Mesothelial cell of epicardium (in vitro differentiated cells): ENCODE measurements at regions not wholly inside any gene's neighbourhood (a gene's known extent, or its start where the extent isn't known, plus 50 kb on each side); places are given as distances from the start of the nearest gene placed in this dataset. TPM values are rescaled to one million over a fixed set of nuclear protein-coding genes. Genes with fewer than 3 reads are reported as not detected.

Experiments used
- DNase-seq, 2 experiments: peaks; one replicate each; pipeline ENCODE4 v3.0.0; 2021; ENCODE audit warnings: low spot score in 2 of 2; ENCODE audit not compliant: unreplicated experiment in 2 of 2
- H3K27ac Mint-ChIP-seq: 2 replicates; pipeline ENCODE4 v1.8.0; 2021; ENCODE audit warnings: mixed read lengths
- H3K27me3 Mint-ChIP-seq: 2 replicates; pipeline ENCODE4 v1.8.0; 2021; ENCODE audit warnings: low read depth, mixed read lengths
- H3K36me3 Mint-ChIP-seq: 2 replicates; pipeline ENCODE4 v1.8.0; 2021; ENCODE audit warnings: mixed read lengths
- H3K4me1 Mint-ChIP-seq: 2 replicates; pipeline ENCODE4 v1.8.0; 2021; ENCODE audit warnings: mixed read lengths
- H3K4me3 Mint-ChIP-seq: 2 replicates; pipeline ENCODE4 v1.8.0; 2021; ENCODE audit warnings: mild to moderate bottlenecking, moderate library complexity, mixed read lengths
- H3K9me3 Mint-ChIP-seq: 2 replicates; pipeline ENCODE4 v1.8.0; 2021; ENCODE audit warnings: mixed read lengths
- CTCF ChIP-seq: fragments of 200-600 bp; sonication (generic); IDR thresholded peaks from one replicate; pipeline ENCODE4 v1.5.0; 2021; ENCODE audit warnings: antibody characterized with exemption; ENCODE audit not compliant: unreplicated experiment
- microRNA-seq: library from miRNA; unstranded; fragments of <30 nt; microRNA quantifications from one replicate; pipeline ENCODE4 v1.2.0, GENCODE V29; 2021; ENCODE audit warnings: inconsistent platforms, mixed read lengths

GRCh38 chr7:93646538-93646937, 72.0 kb upstream of the CALCR start:
- DNase-seq: no peak
- Mint-ChIP-seq H3K36me3 (no peaks in the 10 kb centered on the region), H3K27me3 (no peaks in the 10 kb centered on the region), H3K4me1 (peaks cover 7% of the 10 kb centered on the region), H3K9me3 (no peaks in the 10 kb centered on the region), H3K27ac (no peak overlapping the region), H3K4me3 (no peak overlapping the region)
- no peak for TF ChIP-seq CTCF

DNA sequence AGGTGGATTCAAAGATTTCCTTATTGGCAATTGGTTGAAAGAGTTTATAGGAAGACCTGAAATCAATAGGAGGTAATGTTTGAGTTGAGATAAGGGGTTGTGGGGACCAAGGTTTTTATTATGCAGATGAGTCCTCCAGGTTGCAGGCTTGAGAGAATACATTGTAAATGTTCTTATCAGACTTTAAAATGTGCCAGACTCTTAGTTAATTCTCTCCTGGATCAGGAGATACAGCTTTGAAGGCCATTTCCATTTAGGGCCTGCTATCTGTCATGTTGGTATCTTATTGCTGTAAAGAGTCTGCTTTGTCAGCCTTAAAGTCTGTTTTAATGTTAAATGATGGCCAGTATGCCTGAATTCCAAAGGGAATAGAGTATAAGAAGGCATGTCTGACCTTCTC, 61.8 kb upstream of the CALCR start:
- Mint-ChIP-seq H3K36me3 (no peaks in the 10 kb centered on the region), H3K27me3 (no peaks in the 10 kb centered on the region), H3K9me3 (peaks cover 5% of the 10 kb centered on the region), H3K27ac (no peak overlapping the region), H3K4me1 (no peaks in the 10 kb centered on the region), H3K4me3 (no peak overlapping the region)
- no peak for DNase-seq
- TF ChIP-seq CTCF: no peak

DNA sequence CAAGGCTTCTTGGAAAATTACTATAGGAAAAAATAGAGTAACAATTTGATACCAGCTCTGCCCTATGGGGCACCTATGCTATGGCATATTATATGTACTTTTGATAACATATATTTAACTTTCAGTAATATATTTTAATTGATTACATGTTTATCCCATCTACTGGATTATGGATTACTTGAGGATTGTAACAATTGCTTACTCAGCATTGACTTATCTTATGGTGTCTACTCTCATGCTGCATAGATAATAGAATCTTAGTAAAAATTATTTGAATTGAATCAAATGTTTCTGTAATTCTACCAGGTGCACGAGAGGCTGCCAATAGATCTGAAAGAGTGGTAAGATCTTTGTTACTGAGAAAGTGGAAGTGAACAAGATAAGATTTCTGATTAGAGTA, 57.8 kb upstream of the CALCR start:
- peaks cover 6% of the 10 kb centered on the region for H3K4me1 Mint-ChIP-seq
- no peak overlapping the region for H3K27ac Mint-ChIP-seq
- no peak for TF ChIP-seq CTCF
- H3K36me3 Mint-ChIP-seq: no peaks in the 10 kb centered on the region
- H3K4me3 Mint-ChIP-seq: no peak overlapping the region
- H3K27me3 Mint-ChIP-seq: no peaks in the 10 kb centered on the region
- H3K9me3 Mint-ChIP-seq: peaks cover 9% of the 10 kb centered on the region
- DNase-seq: no peak

DNA sequence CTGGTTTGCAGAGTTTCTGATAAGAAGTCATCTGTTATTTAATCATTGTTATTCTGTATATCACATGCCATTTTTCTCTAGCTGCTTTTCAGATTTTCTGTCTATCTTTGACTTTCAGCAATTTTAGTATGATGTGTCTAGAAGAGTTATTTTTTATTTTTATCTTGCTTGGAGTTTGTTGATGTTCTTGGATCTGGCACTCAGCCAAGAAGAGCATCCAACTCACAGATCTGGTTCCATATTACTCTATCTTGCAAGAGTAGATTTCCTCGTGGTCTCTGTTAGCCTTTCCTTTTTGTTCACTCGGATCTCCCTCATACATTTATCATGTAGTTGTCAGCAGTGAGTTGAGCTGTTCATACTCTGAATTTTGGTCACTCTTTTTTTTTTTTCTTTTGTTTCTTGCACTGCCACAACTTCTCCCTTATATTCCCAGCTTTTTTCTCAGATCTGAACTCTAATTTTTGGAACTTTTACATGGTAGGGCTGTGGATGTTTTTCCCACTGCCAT, 54.8 kb upstream of the CALCR start:
- TF ChIP-seq CTCF: no peak
- Mint-ChIP-seq H3K36me3 (no peaks in the 10 kb centered on the region), H3K27me3 (no peaks in the 10 kb centered on the region), H3K4me1 (peaks cover 6% of the 10 kb centered on the region), H3K4me3 (no peak overlapping the region), H3K27ac (no peak overlapping the region), H3K9me3 (peaks cover 12% of the 10 kb centered on the region)
- no peak for DNase-seq

GRCh38 chr7:93626869-93627268, 52.3 kb upstream of the CALCR start:
- H3K27ac Mint-ChIP-seq: no peak overlapping the region

More at GRCh38 chr7:93626869-93627268, 52.3 kb upstream of the CALCR start:
- Mint-ChIP-seq H3K9me3 (peaks cover 12% of the 10 kb centered on the region), H3K36me3 (no peaks in the 10 kb centered on the region), H3K4me1 (peaks cover 10% of the 10 kb centered on the region), H3K4me3 (no peak overlapping the region), H3K27me3 (no peaks in the 10 kb centered on the region)
- TF ChIP-seq CTCF: no peak
- DNase-seq: no peak

Small RNAs in the stretch of these regions (microRNA-seq; reads per million reads assigned to microRNA genes)
- not detected for gene MIR4652
